Esophagus squamous epithelium (tissue), 4 donors: ENCODE measurements at regions not wholly inside any gene's neighbourhood (a gene's known extent, or its start where the extent isn't known, plus 50 kb on each side); places are given as distances from the start of the nearest gene placed in this dataset.

Experiments used
- CTCF ChIP-seq, 6 experiments: fragments of 450-650 bp in 4 of 6; fragments of 200-600 bp in 2 of 6; sonication (generic) in 2 of 6; IDR thresholded peaks; one replicate each; pipeline ENCODE4 v1.5.1; 2016 to 2019; ENCODE audit warnings: antibody characterized with exemption in 6 of 6, mild to moderate bottlenecking in 4 of 6, moderate library complexity in 4 of 6
- POLR2A ChIP-seq, 4 donors: fragments of 450-650 bp; IDR thresholded peaks; one replicate each; pipeline ENCODE4 v1.6.1; 2017; ENCODE audit warnings: antibody characterized with exemption in 4 of 4, mild to moderate bottlenecking in 4 of 4, moderate library complexity in 3 of 4

- TF ChIP-seq CTCF (IDR thresholded peaks at IDR 0.05) (peak in 1 of 6 experiments; percentile 27), POLR2A (IDR thresholded peaks at IDR 0.05) (no peak)
Measured at GRCh38 chr12:45547822-45548221, 181.7 kb upstream of the ARID2 start.
